K562 (cell line): ENCODE measurements at regions not wholly inside any gene's neighbourhood (a gene's known extent, or its start where the extent isn't known, plus 50 kb on each side); places are given as distances from the start of the nearest gene placed in this dataset.
"Not testable (repeated sequence)": the region's sequence is repeated elsewhere in the genome, so short reads cannot be mapped to it uniquely, and the experiment has no call there.

Source experiments
- ATAC-seq: fragments of 200-7000 bp; cut with Tn5 transposase; 3 replicates; pipeline ENCODE4 v1.9.1; 2020; ENCODE audit warnings: moderate library complexity
- BruUV-seq: library from RNA; stranded (reverse); fragments of 400-500 nt; replicated peaks from 2 replicates; lab custom pipeline; 2021; lab: Mats Ljungman, UMichigan
- CTCF ChIA-PET: fragments of 300-600 bp; formaldehyde crosslinking; extraction: SDS; loops from one replicate; lab custom pipeline; 2021; ENCODE audit warnings: low intra/inter-chr PET ratio; lab: Yijun Ruan, JAX
- POLR2A ChIA-PET: fragments of 300-600, 350-650 bp; sonication (Branson Sonifier 250); formaldehyde crosslinking; extraction: SDS; loops from one replicate; lab custom pipeline; 2021; ENCODE audit warnings: antibody characterized with exemption, inconsistent platforms; lab: Yijun Ruan, JAX
- DNase-seq, 4 experiments: peaks; one replicate each; pipeline versions ENCODE4 v3.0.0 to v3.0.0-alpha.2; 2011 to 2018; ENCODE audit warnings: low spot score in 3 of 4, mixed read lengths in 3 of 4; ENCODE audit errors: extremely low read depth in 1 of 4
- FAIRE-seq: peaks from 2 replicates; lab custom pipeline; 2011; peaks lifted over from hg19 to GRCh38; lab: Jason Lieb, UNC
- H2AFZ ChIP-seq: 2 replicates; pipeline ENCODE4 v1.6.0; 2011; ENCODE audit warnings: low read depth, low read length, control low read depth, inconsistent platforms
- H3K27ac ChIP-seq: fragments of 200-600 bp; 3 replicates; pipeline ENCODE4 v1.8.0; 2011; ENCODE audit warnings: low read depth, mild to moderate bottlenecking, control low read depth, inconsistent platforms, low read length, moderate library complexity, mixed read lengths; ENCODE audit errors: extremely low read depth
- H3K27me3 ChIP-seq, 2 experiments: fragments of 300-600 bp in 1 of 2; 2 replicates in 1 of 2; 3 replicates in 1 of 2; pipeline versions ENCODE4 v1.6.0 to v1.8.0; 2011; ENCODE audit warnings: inconsistent platforms in 2 of 2, low read length in 2 of 2, mild to moderate bottlenecking in 1 of 2, mixed read lengths in 1 of 2, moderate library complexity in 1 of 2; ENCODE audit not compliant: control insufficient read depth in 2 of 2, insufficient read depth in 2 of 2
- H3K36me3 ChIP-seq: fragments of 300-600 bp; 3 replicates; pipeline ENCODE4 v1.8.0; 2011; ENCODE audit warnings: mild to moderate bottlenecking, low read length, inconsistent platforms; ENCODE audit not compliant: control insufficient read depth, insufficient read depth
- H3K4me1 ChIP-seq, 2 experiments: fragments of 200-600 bp in 1 of 2; replicated peaks in 1 of 2; 2 replicates in 1 of 2; 3 replicates in 1 of 2; pipeline versions ENCODE4 v1.5.1 to v1.8.0; 2011; ENCODE audit warnings: inconsistent platforms in 2 of 2, low read length in 2 of 2, mild to moderate bottlenecking in 1 of 2, mixed read lengths in 1 of 2, moderate library complexity in 1 of 2; ENCODE audit not compliant: control insufficient read depth in 2 of 2, insufficient read depth in 2 of 2
- H3K4me2 ChIP-seq: 2 replicates; pipeline ENCODE4 v1.6.1; 2011; ENCODE audit warnings: low read length, control low read depth, inconsistent platforms, mixed read lengths; ENCODE audit not compliant: insufficient read depth
- H3K4me3 ChIP-seq: fragments of 200-600 bp; sonication (generic), shearing (Covaris generic); 2 replicates; pipeline ENCODE4 v1.5.1; 2016; ENCODE audit warnings: control low read depth, inconsistent platforms
- H3K79me2 ChIP-seq: fragments of 200-600 bp; 3 replicates; pipeline ENCODE4 v1.8.0; 2011; ENCODE audit warnings: low read length, inconsistent platforms; ENCODE audit not compliant: control insufficient read depth, insufficient read depth
- H3K9ac ChIP-seq, 2 experiments: 2 replicates each; pipeline versions ENCODE4 v1.6.0 to v1.6.1; 2011; ENCODE audit warnings: low read depth in 2 of 2, low read length in 2 of 2, control low read depth in 1 of 2, inconsistent platforms in 1 of 2, mild to moderate bottlenecking in 1 of 2, mixed read lengths in 1 of 2; ENCODE audit not compliant: insufficient read depth in 1 of 2
- H3K9me1 ChIP-seq: one replicate; pipeline ENCODE4 v1.6.0; 2011; ENCODE audit warnings: inconsistent platforms, mild to moderate bottlenecking, low read length, moderate library complexity; ENCODE audit not compliant: control insufficient read depth, insufficient read depth
- H3K9me3 ChIP-seq: replicated peaks from 2 replicates; pipeline ENCODE4 v1.5.1; 2011; ENCODE audit warnings: low read depth, low read length, inconsistent platforms; ENCODE audit not compliant: control insufficient read depth, insufficient read depth
- H4K20me1 ChIP-seq: replicated peaks from 2 replicates; pipeline ENCODE4 v1.6.1; 2011; ENCODE audit warnings: low read length, inconsistent platforms, mixed read lengths; ENCODE audit not compliant: control insufficient read depth, insufficient read depth
- BCOR ChIP-seq: fragments of 450-650 bp; IDR thresholded peaks from 2 replicates; pipeline ENCODE4 v1.6.1; 2016
- CBFB ChIP-seq: sonication (generic); formaldehyde crosslinking; IDR thresholded peaks from 2 replicates; pipeline ENCODE4 v1.4.0; 2020; ENCODE audit warnings: mild to moderate bottlenecking, missing genetic modification reagents
- KDM4B ChIP-seq, 2 experiments: fragments of 450-650 bp in 1 of 2; sonication (generic) in 1 of 2; IDR thresholded peaks; 2 replicates each; pipeline ENCODE4 v1.6.1; 2016 to 2017; ENCODE audit warnings: borderline replicate concordance in 2 of 2, antibody characterized with exemption in 1 of 2, low read depth in 1 of 2, mild to moderate bottlenecking in 1 of 2
- ZKSCAN1 ChIP-seq: fragments of 150-350 bp; IDR thresholded peaks from 2 replicates; pipeline ENCODE4 v1.6.1; 2016; ENCODE audit warnings: low read depth, low read length
- ZNF695 ChIP-seq: fragments of 450-650 bp; formaldehyde crosslinking; IDR thresholded peaks from 2 replicates; pipeline ENCODE4 v1.4.0; 2020; ENCODE audit warnings: mild to moderate bottlenecking, moderate library complexity
- WGBS: fragments of 100-300 bp; shearing (Covaris generic); methylation state at CpG from one replicate; pipeline ENCODE4 v1.1.6; 2016; ENCODE audit warnings: low coverage, mixed read lengths; ENCODE audit not compliant: insufficient coverage; ENCODE audit errors: missing lambda C conversion rate; 5-methylcytosine and 5-hydroxymethylcytosine counted together
- in situ Hi-C: fragments of 300-500 bp; cut with MboI; formaldehyde crosslinking; loops from 4 replicates; pipeline ENCODE4 v1.15.0; 2018; ENCODE audit warnings: inconsistent platforms, mixed read lengths
- intact Hi-C: fragments of 100-400 bp; cut with micrococcal nuclease; formaldehyde crosslinking; loops from 2 replicates; pipeline ENCODE4 v1.14.2; 2022

GRCh38 chr7:1355568-1356340, 103.5 kb downstream of the MICALL2 start (continued):
- TF ChIP-seq KDM4B (IDR thresholded peaks at IDR 0.05; ENCODE audit: borderline replicate concordance in 2 of 2, low read depth in 1 of 2) (no peak), ZNF695 (no peak), BCOR (no peak)

GRCh38 chr7:1356853-1357252, 102.4 kb downstream of the MICALL2 start:
- H2AFZ ChIP-seq, H3K4me3 ChIP-seq, H3K4me1 ChIP-seq, H3K9me1 ChIP-seq, H3K9me3 ChIP-seq, H3K79me2 ChIP-seq, intact Hi-C loops, POLR2A ChIA-PET, BruUV-seq, H3K9ac ChIP-seq, in situ Hi-C loops, ATAC-seq, CTCF ChIA-PET, H3K4me2 ChIP-seq, FAIRE-seq, DNase-seq, H4K20me1 ChIP-seq, H3K27ac ChIP-seq, H3K36me3 ChIP-seq: not testable (repeated sequence)
- H3K27me3 ChIP-seq, result peaks cover 20 to 56% of the 10 kb centered on the region in 2 experiments
- 69% methylated on average over 6 of the region's 6 CpGs for WGBS
- TF ChIP-seq ZKSCAN1 (peak; percentile 97), CBFB (CRISPR knock-in tag) (0 out of 2 replicates have a peak, but pooled peaks have one; percentile 35)
